ENCODE measurements at regions not wholly inside any gene's neighbourhood (a gene's known extent, or its start where the extent isn't known, plus 50 kb on each side); places are given as distances from the start of the nearest gene placed in this dataset.
"Not testable (repeated sequence)": the region's sequence is repeated elsewhere in the genome, so short reads cannot be mapped to it uniquely, and the experiment has no call there.

- no peak for DNase-seq
These were observed 56.0 kb upstream of the RASA1 start for GRCh38 chr5:87211676-87212075.

GRCh38 chr5:87212183-87212582, 55.5 kb upstream of the RASA1 start:
- DNase-seq: not testable (repeated sequence)

GRCh38 chr5:87217480-87217879, 50.2 kb upstream of the RASA1 start:
- DNase-seq: not testable (repeated sequence)

Measured in effector CD8-positive, alpha-beta T cell (primary cell).